Mesodermal cell (in vitro differentiated cells): ENCODE measurements at regions not wholly inside any gene's neighbourhood (a gene's known extent, or its start where the extent isn't known, plus 50 kb on each side); places are given as distances from the start of the nearest gene placed in this dataset.

Source experiments
- H3K27ac ChIP-seq: 2 replicates; pipeline ENCODE4 v1.7.0; 2013; ENCODE audit warnings: mild to moderate bottlenecking, low read depth, low read length, moderate library complexity; ENCODE audit not compliant: severe bottlenecking
- H3K36me3 ChIP-seq: 2 replicates; pipeline ENCODE4 v1.7.1; 2013; ENCODE audit warnings: mild to moderate bottlenecking, low read length, moderate library complexity; ENCODE audit not compliant: control insufficient read depth, insufficient read depth
- H3K4me1 ChIP-seq: one replicate; pipeline ENCODE4 v1.7.1; 2013; ENCODE audit warnings: mild to moderate bottlenecking, low read length; ENCODE audit not compliant: insufficient read depth, control insufficient read depth, poor library complexity, severe bottlenecking
- H3K4me3 ChIP-seq: 2 replicates; pipeline ENCODE4 v1.7.0; 2013; ENCODE audit warnings: low read length, control low read depth, mild to moderate bottlenecking; ENCODE audit not compliant: insufficient read depth, poor library complexity, severe bottlenecking; ENCODE audit errors: extremely low read depth
- H3K9me3 ChIP-seq: 2 replicates; pipeline ENCODE4 v1.7.1; 2013; ENCODE audit warnings: mild to moderate bottlenecking, low read length, moderate library complexity; ENCODE audit not compliant: control insufficient read depth
- WGBS, 2 experiments: methylation state at CpG; one replicate each; pipeline ENCODE4 v1.1.5; 2013; ENCODE audit warnings: missing lambda C conversion rate in 2 of 2; ENCODE audit not compliant: insufficient coverage in 2 of 2; 5-methylcytosine and 5-hydroxymethylcytosine counted together

- 88 to 100% methylated on average over 2 to 3 of the region's 7 CpGs for WGBS, 2 experiments
- Histone ChIP-seq H3K4me1 (peaks cover 2% of the 10 kb centered on the region), H3K4me3 (no peak overlapping the region), H3K27ac (no peak overlapping the region), H3K9me3 (no peaks in the 10 kb centered on the region), H3K36me3 (no peaks in the 10 kb centered on the region)
These were observed 64.7 kb upstream of the CDON start for GRCh38 chr11:126127284-126127845.

GRCh38 chr11:126124231-126124661 lies 61.6 kb upstream of the CDON start:
- no peak overlapping the region for H3K4me3 ChIP-seq
- H3K4me1 ChIP-seq: no peaks in the 10 kb centered on the region
- no peaks in the 10 kb centered on the region for H3K36me3 ChIP-seq
- no peaks in the 10 kb centered on the region for H3K9me3 ChIP-seq
- 93 to 97% methylated on average over 5 of the region's 5 CpGs for WGBS, 2 experiments
- H3K27ac ChIP-seq: no peak overlapping the region

GRCh38 chr11:126123686-126124085 lies 61.0 kb upstream of the CDON start:
- H3K36me3 ChIP-seq: no peaks in the 10 kb centered on the region
- H3K9me3 ChIP-seq: no peaks in the 10 kb centered on the region
- H3K4me3 ChIP-seq: no peak overlapping the region
- WGBS, 2 experiments: no CpG with 5 or more reads among the region's 2 CpGs
- no peaks in the 10 kb centered on the region for H3K4me1 ChIP-seq
- H3K27ac ChIP-seq: no peak overlapping the region

- H3K4me1 ChIP-seq: no peaks in the 10 kb centered on the region
- no peak overlapping the region for H3K27ac ChIP-seq
- H3K36me3 ChIP-seq: no peaks in the 10 kb centered on the region
- 82 to 85% methylated on average over 2 to 3 of the region's 3 CpGs for WGBS, 2 experiments
- H3K4me3 ChIP-seq: no peak overlapping the region
- no peaks in the 10 kb centered on the region for H3K9me3 ChIP-seq
These were observed 60.2 kb upstream of the CDON start for GRCh38 chr11:126122863-126123262.

- Histone ChIP-seq H3K36me3 (no peaks in the 10 kb centered on the region), H3K4me3 (no peak overlapping the region), H3K27ac (no peak overlapping the region), H3K4me1 (peaks cover 2% of the 10 kb centered on the region), H3K9me3 (no peaks in the 10 kb centered on the region)
- WGBS, 2 experiments: 90 to 92% methylated on average over 1 of the region's 1 CpG
These were observed 58.6 kb upstream of the CDON start for GRCh38 chr11:126121296-126121695.

- Histone ChIP-seq H3K4me3 (no peak overlapping the region), H3K36me3 (no peaks in the 10 kb centered on the region), H3K4me1 (peaks cover 17% of the 10 kb centered on the region), H3K27ac (no peak overlapping the region), H3K9me3 (no peaks in the 10 kb centered on the region)
- WGBS, 2 experiments: 85 to 87% methylated on average over 9 to 10 of the region's 10 CpGs
These were observed 56.1 kb upstream of the CDON start for GRCh38 chr11:126118806-126119205.

GRCh38 chr11:126115816-126116331 lies 53.2 kb upstream of the CDON start:
- Histone ChIP-seq H3K4me3 (no peak overlapping the region), H3K9me3 (no peaks in the 10 kb centered on the region), H3K4me1 (peaks cover 26% of the 10 kb centered on the region), H3K36me3 (no peaks in the 10 kb centered on the region), H3K27ac (no peak overlapping the region)
- 62 to 69% methylated on average over 12 to 14 of the region's 14 CpGs for WGBS, 2 experiments

GRCh38 chr11:126115127-126115495 lies 52.4 kb upstream of the CDON start:
- WGBS, 2 experiments: 93 to 94% methylated on average over 2 to 4 of the region's 4 CpGs
- no peaks in the 10 kb centered on the region for H3K9me3 ChIP-seq
- H3K4me3 ChIP-seq: no peak overlapping the region
- no peak overlapping the region for H3K27ac ChIP-seq
- no peaks in the 10 kb centered on the region for H3K36me3 ChIP-seq
- peaks cover 31% of the 10 kb centered on the region for H3K4me1 ChIP-seq

- Histone ChIP-seq H3K9me3 (no peaks in the 10 kb centered on the region), H3K27ac (no peak overlapping the region), H3K36me3 (no peaks in the 10 kb centered on the region), H3K4me3 (no peak overlapping the region), H3K4me1 (peaks cover 31% of the 10 kb centered on the region)
- 100% methylated on average over 2 of the region's 6 CpGs; no CpG with 5 or more reads in 1 of the 2 experiments for WGBS, 2 experiments
These were observed 51.9 kb upstream of the CDON start for GRCh38 chr11:126114486-126115126.

GRCh38 chr11:126113963-126114362 lies 51.3 kb upstream of the CDON start:
- H3K4me1 ChIP-seq: peaks cover 31% of the 10 kb centered on the region
- H3K9me3 ChIP-seq: no peaks in the 10 kb centered on the region
- WGBS, 2 experiments: 76 to 83% methylated on average over 2 to 3 of the region's 4 CpGs
- peak overlapping the region; percentile 29 for H3K27ac ChIP-seq
- no peak overlapping the region for H3K4me3 ChIP-seq
- no peaks in the 10 kb centered on the region for H3K36me3 ChIP-seq

- Histone ChIP-seq H3K4me3 (no peak overlapping the region), H3K9me3 (no peaks in the 10 kb centered on the region), H3K36me3 (no peaks in the 10 kb centered on the region), H3K4me1 (peaks cover 31% of the 10 kb centered on the region), H3K27ac (peak overlapping the region; percentile 29)
- WGBS, 2 experiments: 69 to 74% methylated on average over 4 to 6 of the region's 7 CpGs
These were observed 50.9 kb upstream of the CDON start for GRCh38 chr11:126113515-126113957.
